Breast epithelium (tissue), 4 donors: ENCODE measurements at regions not wholly inside any gene's neighbourhood (a gene's known extent, or its start where the extent isn't known, plus 50 kb on each side); places are given as distances from the start of the nearest gene placed in this dataset.

Source experiments
- DNase-seq, 2 donors: peaks; one replicate each; pipeline ENCODE4 v3.0.0-alpha.2; 2019; ENCODE audit warnings: low spot score in 2 of 2
- H3K27ac ChIP-seq, 2 donors: fragments of 200-600 bp; sonication (generic) in 1 of 2; one replicate each; pipeline ENCODE4 v1.5.1; 2016 to 2019; ENCODE audit warnings: mild to moderate bottlenecking in 1 of 2
- H3K27me3 ChIP-seq, 2 donors: fragments of 200-600 bp; sonication (generic) in 1 of 2; one replicate each; pipeline versions ENCODE4 v1.5.1 to v1.6.0; 2017 to 2019; ENCODE audit warnings: control low read depth in 1 of 2, mild to moderate bottlenecking in 1 of 2
- H3K36me3 ChIP-seq: fragments of 200-600 bp; one replicate; pipeline ENCODE4 v1.5.1; 2019
- H3K4me1 ChIP-seq, 2 donors: fragments of 200-600 bp; sonication (generic); one replicate each; pipeline ENCODE4 v1.5.1; 2016 to 2019; ENCODE audit warnings: control low read depth in 1 of 2
- H3K4me3 ChIP-seq, 3 donors: fragments of 200-600 bp; sonication (generic); 1 replicate in 2 of 3; 2 replicates in 1 of 3; pipeline ENCODE4 v1.5.1; 2016 to 2019; ENCODE audit warnings: mild to moderate bottlenecking in 3 of 3, moderate library complexity in 2 of 3
- H3K9me3 ChIP-seq, 2 donors: fragments of 200-600 bp; sonication (generic) in 1 of 2; one replicate each; pipeline ENCODE4 v1.5.1; 2016 to 2019; ENCODE audit warnings: control low read depth in 1 of 2
- CTCF ChIP-seq, 3 donors: fragments of 450-650 bp; IDR thresholded peaks; one replicate each; pipeline ENCODE4 v1.5.1; 2016 to 2017; ENCODE audit warnings: antibody characterized with exemption in 3 of 3, mild to moderate bottlenecking in 3 of 3, moderate library complexity in 3 of 3
- POLR2A ChIP-seq: fragments of 450-650 bp; IDR thresholded peaks from one replicate; pipeline ENCODE4 v1.6.1; 2016; ENCODE audit warnings: antibody characterized with exemption, mild to moderate bottlenecking, moderate library complexity
- POLR2AphosphoS5 ChIP-seq, 3 donors: sonication (generic); formaldehyde crosslinking; IDR thresholded peaks; one replicate each; pipeline ENCODE4 v1.6.1; 2017; ENCODE audit warnings: antibody characterized with exemption in 3 of 3
- intact Hi-C: fragments of 100-400 bp; cut with DNase I; formaldehyde crosslinking; loops from one replicate; pipeline ENCODE4 v1.15.1; 2023; ENCODE audit warnings: low total_unique reads

DNA sequence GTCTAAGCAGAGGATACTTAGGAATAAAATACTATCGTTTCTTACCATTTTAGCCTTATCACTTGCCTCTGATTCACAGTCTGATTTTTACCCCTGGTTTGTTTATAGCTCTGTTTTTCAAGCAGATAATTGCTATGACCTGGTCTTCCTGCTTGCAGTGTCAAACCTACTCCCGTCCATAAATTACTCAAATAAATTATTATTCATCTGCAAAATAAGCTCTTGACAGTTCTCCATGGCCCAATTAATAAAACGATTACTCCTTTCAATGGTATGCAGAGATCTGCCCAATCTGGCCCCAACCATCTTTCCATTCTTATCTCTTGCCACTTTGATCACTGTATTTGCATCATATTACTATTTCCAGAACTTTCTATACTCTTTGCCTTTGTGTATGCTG lies 354.0 kb downstream of the CCDC85A start:
- DNase-seq = no peak
- Histone ChIP-seq H3K36me3 (no peaks in the 10 kb centered on the region), H3K27ac (no peak overlapping the region), H3K9me3 (no peaks in the 10 kb centered on the region), H3K4me3 (no peak overlapping the region), H3K4me1 (no peaks in the 10 kb centered on the region), H3K27me3 (no peaks in the 10 kb centered on the region)
- TF ChIP-seq CTCF (IDR thresholded peaks at IDR 0.05) (no peak), POLR2A (no peak), POLR2AphosphoS5 (IDR thresholded peaks at IDR 0.05) (no peak)
- intact Hi-C loops = no loop called here

- H3K9me3 ChIP-seq = no peaks in the 10 kb centered on the region
- no peaks in the 10 kb centered on the region for H3K27me3 ChIP-seq
- no peak overlapping the region for H3K4me3 ChIP-seq
- no peak for TF ChIP-seq CTCF (IDR thresholded peaks at IDR 0.05)
- no peak for TF ChIP-seq POLR2AphosphoS5 (IDR thresholded peaks at IDR 0.05)
- no peak for TF ChIP-seq POLR2A
- no peak overlapping the region for H3K27ac ChIP-seq
- intact Hi-C loops = no loop called here
- no peaks in the 10 kb centered on the region for H3K36me3 ChIP-seq
- no peaks in the 10 kb centered on the region for H3K4me1 ChIP-seq
- no peak for DNase-seq
These were observed 355.8 kb downstream of the CCDC85A start for GRCh38 chr2:56539618-56540017.

DNA sequence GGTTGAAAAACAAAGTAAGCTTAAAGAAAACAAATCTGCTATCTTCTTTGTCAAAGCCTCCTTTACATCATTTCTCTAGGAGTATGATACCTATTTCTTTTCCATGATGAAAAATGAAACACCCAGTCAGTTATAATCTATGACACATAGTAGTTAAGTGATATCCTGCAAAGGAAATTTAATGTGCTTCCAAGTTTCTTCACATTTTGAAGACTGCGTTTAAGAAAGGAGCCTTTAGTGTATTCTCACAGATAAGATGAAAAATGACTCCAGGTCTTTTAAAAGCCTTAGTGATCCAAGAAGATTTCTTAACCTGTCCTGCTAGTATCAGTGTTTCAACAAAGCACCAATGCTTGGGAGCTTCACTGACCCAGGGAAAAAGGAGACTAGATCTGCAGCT lies 356.7 kb downstream of the CCDC85A start:
- intact Hi-C loops = no loop called here
- Histone ChIP-seq H3K9me3 (no peaks in the 10 kb centered on the region), H3K4me3 (no peak overlapping the region), H3K27ac (no peak overlapping the region), H3K36me3 (no peaks in the 10 kb centered on the region), H3K27me3 (no peaks in the 10 kb centered on the region), H3K4me1 (no peaks in the 10 kb centered on the region)
- TF ChIP-seq POLR2AphosphoS5 (IDR thresholded peaks at IDR 0.05) (no peak), POLR2A (no peak), CTCF (IDR thresholded peaks at IDR 0.05) (no peak)
- no peak for DNase-seq

GRCh38 chr2:56540916-56541315 lies 357.1 kb downstream of the CCDC85A start:
- DNase-seq = no peak
- no peaks in the 10 kb centered on the region for H3K9me3 ChIP-seq
- no peak overlapping the region for H3K27ac ChIP-seq
- no peak overlapping the region for H3K4me3 ChIP-seq
- no peaks in the 10 kb centered on the region for H3K27me3 ChIP-seq
- TF ChIP-seq POLR2A (no peak), POLR2AphosphoS5 (IDR thresholded peaks at IDR 0.05) (no peak), CTCF (IDR thresholded peaks at IDR 0.05) (no peak)
- H3K4me1 ChIP-seq = no peaks in the 10 kb centered on the region
- intact Hi-C loops = no loop called here
- H3K36me3 ChIP-seq = no peaks in the 10 kb centered on the region

- Histone ChIP-seq H3K9me3 (no peaks in the 10 kb centered on the region), H3K4me1 (no peaks in the 10 kb centered on the region), H3K27ac (no peak overlapping the region), H3K27me3 (no peaks in the 10 kb centered on the region), H3K36me3 (no peaks in the 10 kb centered on the region), H3K4me3 (no peak overlapping the region)
- DNase-seq = no peak
- no peak for TF ChIP-seq POLR2A
- no peak for TF ChIP-seq POLR2AphosphoS5 (IDR thresholded peaks at IDR 0.05)
- no peak for TF ChIP-seq CTCF (IDR thresholded peaks at IDR 0.05)
- intact Hi-C loops = no loop called here
These were observed 358.4 kb downstream of the CCDC85A start for GRCh38 chr2:56542213-56542612.
